ENCODE measurements at regions not wholly inside any gene's neighbourhood (a gene's known extent, or its start where the extent isn't known, plus 50 kb on each side); places are given as distances from the start of the nearest gene placed in this dataset.

DNA sequence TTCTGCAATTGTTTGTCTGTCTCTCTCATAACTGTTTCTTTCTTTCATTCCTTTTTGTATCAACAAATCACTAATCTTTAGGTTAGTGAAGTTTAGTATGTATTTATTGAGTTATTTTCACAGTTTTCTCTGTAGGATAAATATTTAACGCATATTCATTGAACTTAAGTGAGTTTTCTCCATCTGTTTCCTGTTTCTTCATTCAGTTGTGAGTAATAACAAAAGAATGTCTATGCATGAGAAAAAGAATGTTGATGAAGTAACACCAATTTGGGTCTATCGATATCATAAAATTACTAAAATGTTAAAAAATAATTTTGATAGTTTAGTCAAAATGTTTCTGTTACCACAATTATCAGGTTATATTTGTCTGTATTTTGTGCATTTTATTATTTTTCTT, 948.0 kb downstream of the DSC3 start:
- TF ChIP-seq, protein P1, sequence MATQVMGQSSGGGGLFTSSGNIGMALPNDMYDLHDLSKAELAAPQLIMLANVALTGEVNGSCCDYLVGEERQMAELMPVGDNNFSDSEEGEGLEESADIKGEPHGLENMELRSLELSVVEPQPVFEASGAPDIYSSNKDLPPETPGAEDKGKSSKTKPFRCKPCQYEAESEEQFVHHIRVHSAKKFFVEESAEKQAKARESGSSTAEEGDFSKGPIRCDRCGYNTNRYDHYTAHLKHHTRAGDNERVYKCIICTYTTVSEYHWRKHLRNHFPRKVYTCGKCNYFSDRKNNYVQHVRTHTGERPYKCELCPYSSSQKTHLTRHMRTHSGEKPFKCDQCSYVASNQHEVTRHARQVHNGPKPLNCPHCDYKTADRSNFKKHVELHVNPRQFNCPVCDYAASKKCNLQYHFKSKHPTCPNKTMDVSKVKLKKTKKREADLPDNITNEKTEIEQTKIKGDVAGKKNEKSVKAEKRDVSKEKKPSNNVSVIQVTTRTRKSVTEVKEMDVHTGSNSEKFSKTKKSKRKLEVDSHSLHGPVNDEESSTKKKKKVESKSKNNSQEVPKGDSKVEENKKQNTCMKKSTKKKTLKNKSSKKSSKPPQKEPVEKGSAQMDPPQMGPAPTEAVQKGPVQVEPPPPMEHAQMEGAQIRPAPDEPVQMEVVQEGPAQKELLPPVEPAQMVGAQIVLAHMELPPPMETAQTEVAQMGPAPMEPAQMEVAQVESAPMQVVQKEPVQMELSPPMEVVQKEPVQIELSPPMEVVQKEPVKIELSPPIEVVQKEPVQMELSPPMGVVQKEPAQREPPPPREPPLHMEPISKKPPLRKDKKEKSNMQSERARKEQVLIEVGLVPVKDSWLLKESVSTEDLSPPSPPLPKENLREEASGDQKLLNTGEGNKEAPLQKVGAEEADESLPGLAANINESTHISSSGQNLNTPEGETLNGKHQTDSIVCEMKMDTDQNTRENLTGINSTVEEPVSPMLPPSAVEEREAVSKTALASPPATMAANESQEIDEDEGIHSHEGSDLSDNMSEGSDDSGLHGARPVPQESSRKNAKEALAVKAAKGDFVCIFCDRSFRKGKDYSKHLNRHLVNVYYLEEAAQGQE (IDR thresholded peaks at IDR 0.05; ENCODE audit: insufficient replicate concordance, low read depth): no peak
- TF ChIP-seq POLR2AphosphoS5 (IDR thresholded peaks at IDR 0.05; ENCODE audit: low read depth): no peak
